GM12878 (cell line): ENCODE measurements at regions not wholly inside any gene's neighbourhood (a gene's known extent, or its start where the extent isn't known, plus 50 kb on each side); places are given as distances from the start of the nearest gene placed in this dataset.

Source experiments
- ATAC-seq: fragments of 200-7000 bp; cut with Tn5 transposase; 3 replicates; pipeline ENCODE4 v1.9.1; 2020; ENCODE audit warnings: mild to moderate bottlenecking, moderate library complexity
- BruUV-seq: library from RNA; stranded (reverse); fragments of 400-500 nt; replicated peaks from 2 replicates; lab custom pipeline; 2021; lab: Mats Ljungman, UMichigan
- CTCF ChIA-PET: fragments of 300-600 bp; sonication (Branson Sonifier 250); formaldehyde crosslinking; extraction: SDS; loops from one replicate; lab custom pipeline; 2021; ENCODE audit warnings: inconsistent platforms; lab: Yijun Ruan, JAX
- POLR2A ChIA-PET: fragments of 350-600 bp; formaldehyde crosslinking; extraction: SDS; loops from one replicate; lab custom pipeline; 2021; ENCODE audit warnings: inconsistent platforms; lab: Charles Lee
- RAD21 ChIA-PET: fragments of 300-600 bp; sonication (Branson Sonifier 250); formaldehyde crosslinking; loops from one replicate; lab custom pipeline; 2023; ENCODE audit warnings: antibody characterized with exemption; ENCODE audit not compliant: unreplicated experiment; lab: Charles Lee
- SMC1A ChIA-PET: fragments of 300-600 bp; sonication (Branson Sonifier 250); formaldehyde crosslinking; loops from one replicate; lab custom pipeline; 2023; ENCODE audit not compliant: unreplicated experiment, uncharacterized antibody; lab: Charles Lee
- DNase-seq: peaks from one replicate; pipeline ENCODE4 v3.0.0-alpha.2; 2011; ENCODE audit warnings: low read depth, low spot score
- FAIRE-seq: peaks from 3 replicates; lab custom pipeline; 2011; peaks lifted over from hg19 to GRCh38; lab: Jason Lieb, UNC
- H2AFZ ChIP-seq: 2 replicates; pipeline ENCODE4 v1.6.0; 2011; ENCODE audit warnings: low read depth, low read length, control low read depth; ENCODE audit not compliant: control insufficient read depth
- H3K27ac ChIP-seq: 2 replicates; pipeline ENCODE4 v1.5.1; 2011; ENCODE audit warnings: control low read depth; ENCODE audit not compliant: control insufficient read depth, insufficient read depth
- H3K27me3 ChIP-seq, 2 experiments: replicated peaks in 1 of 2; 2 replicates each; pipeline versions ENCODE4 v1.6.0 to v1.6.1; 2011; ENCODE audit warnings: low read length in 1 of 2; ENCODE audit not compliant: control insufficient read depth in 2 of 2, insufficient read depth in 2 of 2
- H3K36me3 ChIP-seq, 2 experiments: 2 replicates each; pipeline ENCODE4 v1.5.1; 2011; ENCODE audit warnings: low read length in 1 of 2; ENCODE audit not compliant: control insufficient read depth in 2 of 2, insufficient read depth in 2 of 2
- H3K4me1 ChIP-seq: 2 replicates; pipeline ENCODE4 v1.6.1; 2011; ENCODE audit warnings: mild to moderate bottlenecking, low read length, moderate library complexity, mixed read lengths; ENCODE audit not compliant: control insufficient read depth, insufficient read depth
- H3K4me2 ChIP-seq: 2 replicates; pipeline ENCODE4 v1.6.0; 2011; ENCODE audit warnings: control low read depth; ENCODE audit not compliant: control insufficient read depth, insufficient read depth
- H3K4me3 ChIP-seq: fragments of 200-600 bp; sonication (generic); 2 replicates; pipeline ENCODE4 v1.5.1; 2016
- H3K79me2 ChIP-seq: 2 replicates; pipeline ENCODE4 v1.6.0; 2011; ENCODE audit warnings: low read length; ENCODE audit not compliant: control insufficient read depth, insufficient read depth
- H3K9ac ChIP-seq: 2 replicates; pipeline ENCODE4 v1.8.0; 2011; ENCODE audit warnings: low read length, control low read depth, mixed read lengths; ENCODE audit not compliant: control insufficient read depth, insufficient read depth
- H3K9me3 ChIP-seq: replicated peaks from 3 replicates; pipeline ENCODE4 v1.5.1; 2011; ENCODE audit warnings: mild to moderate bottlenecking, low read length; ENCODE audit not compliant: control insufficient read depth, insufficient read depth
- H4K20me1 ChIP-seq: 2 replicates; pipeline ENCODE4 v1.6.0; 2011; ENCODE audit not compliant: control insufficient read depth, insufficient read depth
- CEBPB ChIP-seq, 2 experiments: fragments of 150-350 bp in 1 of 2; IDR thresholded peaks; 2 replicates each; pipeline ENCODE4 v1.6.1; 2012 to 2014; ENCODE audit warnings: low read depth in 2 of 2, low read length in 2 of 2, borderline replicate concordance in 1 of 2, inconsistent platforms in 1 of 2
- CEBPZ ChIP-seq: fragments of 150-350 bp; IDR thresholded peaks from 2 replicates; pipeline ENCODE4 v1.6.1; 2016; ENCODE audit warnings: low read depth, low read length
- CREM ChIP-seq: IDR thresholded peaks from 2 replicates; pipeline ENCODE4 v1.6.1; 2014; ENCODE audit warnings: antibody characterized with exemption, low read depth
- IKZF1 ChIP-seq: fragments of 450-650 bp; conservative IDR thresholded peaks from 2 replicates; pipeline ENCODE4 v1.6.1; 2017; ENCODE audit warnings: antibody characterized with exemption, mild to moderate bottlenecking
- NFIC ChIP-seq: IDR thresholded peaks from 2 replicates; pipeline ENCODE4 v1.6.1; 2012; ENCODE audit warnings: low read depth, mild to moderate bottlenecking, inconsistent platforms, low read length, moderate library complexity
- NFXL1 ChIP-seq: fragments of 450-650 bp; IDR thresholded peaks from 2 replicates; pipeline ENCODE4 v1.6.1; 2017; ENCODE audit warnings: antibody characterized with exemption, mild to moderate bottlenecking, borderline replicate concordance
- POLR2A ChIP-seq: IDR thresholded peaks from 2 replicates; pipeline ENCODE4 v1.6.1; 2011; ENCODE audit warnings: low read depth, mild to moderate bottlenecking, low read length
- POLR2AphosphoS2 ChIP-seq: IDR thresholded peaks from 2 replicates; pipeline ENCODE4 v1.6.1; 2011; ENCODE audit warnings: low read depth, mild to moderate bottlenecking, low read length, improper control_type of control experiment, moderate library complexity
- RUNX3 ChIP-seq: IDR thresholded peaks from 2 replicates; pipeline ENCODE4 v1.6.1; 2012; ENCODE audit warnings: low read length, inconsistent platforms
- SREBF1 ChIP-seq: IDR thresholded peaks from 2 replicates; pipeline ENCODE4 v1.6.1; 2012; ENCODE audit warnings: mild to moderate bottlenecking, low read length
- STAT1 ChIP-seq: fragments of 450-650 bp; conservative IDR thresholded peaks from 2 replicates; pipeline ENCODE4 v1.6.1; 2014; ENCODE audit warnings: antibody characterized with exemption, mild to moderate bottlenecking
- TAF1 ChIP-seq: IDR thresholded peaks from 2 replicates; pipeline ENCODE4 v1.6.1; 2011; ENCODE audit warnings: mild to moderate bottlenecking, low read depth, low read length, borderline replicate concordance
- ZNF24 ChIP-seq: fragments of 450-650 bp; IDR thresholded peaks from 2 replicates; pipeline ENCODE4 v1.6.1; 2017; ENCODE audit warnings: antibody characterized with exemption, mild to moderate bottlenecking
- WGBS: methylation state at CpG from one replicate; pipeline ENCODE4 v1.1.6; 2016; ENCODE audit warnings: low lambda C conversion rate; ENCODE audit not compliant: insufficient replicate concordance, insufficient coverage; ENCODE audit errors: missing lambda C conversion rate; 5-methylcytosine and 5-hydroxymethylcytosine counted together
- in situ Hi-C: fragments of 300-500 bp; cut with MboI; formaldehyde crosslinking; loops from 9 replicates; pipeline ENCODE4 v1.14.3; 2018; ENCODE audit warnings: mixed read lengths
- intact Hi-C: fragments of 100-400 bp; cut with micrococcal nuclease; formaldehyde crosslinking; loops from one replicate; pipeline ENCODE4 v1.14.2; 2022; ENCODE audit not compliant: unreplicated experiment
- TF ChIP-seq, protein P1 (sequence below): fragments of 450-650 bp; formaldehyde crosslinking; IDR thresholded peaks from 2 replicates; pipeline ENCODE4 v1.5.0; 2022; ENCODE audit warnings: mild to moderate bottlenecking, missing genetic modification characterization
- TF ChIP-seq, protein P2 (sequence below): fragments of 450-650 bp; IDR thresholded peaks from 2 replicates; pipeline ENCODE4 v1.6.1; 2017; ENCODE audit warnings: borderline replicate concordance

- peak overlapping the region; percentile 69 for H2AFZ ChIP-seq
- BruUV-seq: no TSS peak
- in situ Hi-C loops (no loop called here), intact Hi-C loops (no loop called here)
- peak overlapping the region; percentile 61 for H3K9ac ChIP-seq
- DNase-seq: no peak
- peaks cover 32% of the 10 kb centered on the region; the same call in 1 of the 2 replicates for H3K4me1 ChIP-seq
- ChIA-PET RAD21 (interaction anchor here (0.6 to 4.6 kb wide), 10 partner anchors 11 to 105 kb away, joined by 3 to 69 read pairs (median 14); partner anchors contain the start of gene MBNL1), CTCF (interaction anchor here (0.6 to 3.4 kb wide), 11 partner anchors 17 to 174 kb away, joined by 3 to 14 read pairs (median 3); no protein-coding TSS in a partner anchor), POLR2A (interaction anchor here (0.8 to 2.1 kb wide), 6 partner anchors 11 to 251 kb away, joined by 3 to 9 read pairs (median 3); partner anchors contain the start of gene MBNL1), SMC1A (interaction anchor here (0.7 to 5.5 kb wide), 18 partner anchors 11 to 242 kb away, joined by 3 to 74 read pairs (median 6); no protein-coding TSS in a partner anchor)
- no peaks in the 10 kb centered on the region for H3K36me3 ChIP-seq
- H3K27ac ChIP-seq: peak overlapping the region; percentile 85
- H3K4me3 ChIP-seq: peak overlapping the region; percentile 26
- H3K79me2 ChIP-seq: peaks cover 17% of the 10 kb centered on the region
- H4K20me1 ChIP-seq: no peaks in the 10 kb centered on the region
- peak overlapping the region; percentile 98 for H3K4me2 ChIP-seq
- peak; percentile 24 for ATAC-seq
- no peak for FAIRE-seq
- no peaks in the 10 kb centered on the region for H3K27me3 ChIP-seq
- H3K9me3 ChIP-seq: no peaks in the 10 kb centered on the region
- 0% methylated on average over 3 of the region's 3 CpGs for WGBS
- TF ChIP-seq CEBPB (IDR thresholded peaks at IDR 0.05; ENCODE audit: borderline replicate concordance in 1 of 2, low read depth in 2 of 2, low read length in 2 of 2) (no peak), SREBF1 (no peak), IKZF1 (no peak), CREM (no peak), POLR2AphosphoS2 (no peak), CEBPZ (no peak), TAF1 (peak; percentile 19; the same call in 1 of the 2 replicates), ZNF24 (peak; percentile 15; the same call in 1 of the 2 replicates), NFXL1 (no peak), POLR2A (no peak), RUNX3 (0 out of 2 replicates have a peak, but pooled peaks have one; percentile 17), NFIC (0 out of 2 replicates have a peak, but pooled peaks have one; percentile 53), STAT1 (no peak)
- TF ChIP-seq, protein P1, sequence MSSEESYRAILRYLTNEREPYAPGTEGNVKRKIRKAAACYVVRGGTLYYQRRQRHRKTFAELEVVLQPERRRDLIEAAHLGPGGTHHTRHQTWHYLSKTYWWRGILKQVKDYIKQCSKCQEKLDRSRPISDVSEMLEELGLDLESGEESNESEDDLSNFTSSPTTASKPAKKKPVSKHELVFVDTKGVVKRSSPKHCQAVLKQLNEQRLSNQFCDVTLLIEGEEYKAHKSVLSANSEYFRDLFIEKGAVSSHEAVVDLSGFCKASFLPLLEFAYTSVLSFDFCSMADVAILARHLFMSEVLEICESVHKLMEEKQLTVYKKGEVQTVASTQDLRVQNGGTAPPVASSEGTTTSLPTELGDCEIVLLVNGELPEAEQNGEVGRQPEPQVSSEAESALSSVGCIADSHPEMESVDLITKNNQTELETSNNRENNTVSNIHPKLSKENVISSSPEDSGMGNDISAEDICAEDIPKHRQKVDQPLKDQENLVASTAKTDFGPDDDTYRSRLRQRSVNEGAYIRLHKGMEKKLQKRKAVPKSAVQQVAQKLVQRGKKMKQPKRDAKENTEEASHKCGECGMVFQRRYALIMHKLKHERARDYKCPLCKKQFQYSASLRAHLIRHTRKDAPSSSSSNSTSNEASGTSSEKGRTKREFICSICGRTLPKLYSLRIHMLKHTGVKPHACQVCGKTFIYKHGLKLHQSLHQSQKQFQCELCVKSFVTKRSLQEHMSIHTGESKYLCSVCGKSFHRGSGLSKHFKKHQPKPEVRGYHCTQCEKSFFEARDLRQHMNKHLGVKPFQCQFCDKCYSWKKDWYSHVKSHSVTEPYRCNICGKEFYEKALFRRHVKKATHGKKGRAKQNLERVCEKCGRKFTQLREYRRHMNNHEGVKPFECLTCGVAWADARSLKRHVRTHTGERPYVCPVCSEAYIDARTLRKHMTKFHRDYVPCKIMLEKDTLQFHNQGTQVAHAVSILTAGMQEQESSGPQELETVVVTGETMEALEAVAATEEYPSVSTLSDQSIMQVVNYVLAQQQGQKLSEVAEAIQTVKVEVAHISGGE (CRISPR knock-in tag): no peak
- TF ChIP-seq, protein P2, sequence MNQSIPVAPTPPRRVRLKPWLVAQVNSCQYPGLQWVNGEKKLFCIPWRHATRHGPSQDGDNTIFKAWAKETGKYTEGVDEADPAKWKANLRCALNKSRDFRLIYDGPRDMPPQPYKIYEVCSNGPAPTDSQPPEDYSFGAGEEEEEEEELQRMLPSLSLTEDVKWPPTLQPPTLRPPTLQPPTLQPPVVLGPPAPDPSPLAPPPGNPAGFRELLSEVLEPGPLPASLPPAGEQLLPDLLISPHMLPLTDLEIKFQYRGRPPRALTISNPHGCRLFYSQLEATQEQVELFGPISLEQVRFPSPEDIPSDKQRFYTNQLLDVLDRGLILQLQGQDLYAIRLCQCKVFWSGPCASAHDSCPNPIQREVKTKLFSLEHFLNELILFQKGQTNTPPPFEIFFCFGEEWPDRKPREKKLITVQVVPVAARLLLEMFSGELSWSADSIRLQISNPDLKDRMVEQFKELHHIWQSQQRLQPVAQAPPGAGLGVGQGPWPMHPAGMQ: no peak
These were observed 68.0 kb upstream of the MBNL1 start for GRCh38 chr3:152200476-152201420.
